Gastroesophageal sphincter (tissue), 4 donors: ENCODE measurements at regions not wholly inside any gene's neighbourhood (a gene's known extent, or its start where the extent isn't known, plus 50 kb on each side); places are given as distances from the start of the nearest gene placed in this dataset.

ENCODE experiments used
- ATAC-seq: fragments of 150-250 bp; one replicate; pipeline ENCODE4 v1.9.1; 2016; ENCODE audit warnings: mild to moderate bottlenecking, moderate library complexity
- H3K27ac ChIP-seq, 4 donors: fragments of 200-600 bp; sonication (generic) in 3 of 4; 1 replicate in 3 of 4; 2 replicates in 1 of 4; pipeline ENCODE4 v1.5.1; 2016 to 2019
- H3K27me3 ChIP-seq: fragments of 200-600 bp; sonication (generic); one replicate; pipeline ENCODE4 v1.5.1; 2019
- H3K36me3 ChIP-seq, 2 donors: fragments of 200-600 bp; sonication (generic); one replicate each; pipeline ENCODE4 v1.5.1; 2019; ENCODE audit warnings: control low read depth in 1 of 2
- H3K4me1 ChIP-seq, 3 donors: fragments of 200-600 bp; sonication (generic); 1 replicate in 2 of 3; 2 replicates in 1 of 3; pipeline ENCODE4 v1.5.1; 2016 to 2019; ENCODE audit warnings: control low read depth in 2 of 3
- H3K4me3 ChIP-seq, 2 donors: fragments of 200-600 bp; sonication (generic); one replicate each; pipeline ENCODE4 v1.5.1; 2019; ENCODE audit warnings: mild to moderate bottlenecking in 1 of 2, moderate library complexity in 1 of 2
- H3K9me3 ChIP-seq, 3 donors: fragments of 200-600 bp; sonication (generic); one replicate each; pipeline ENCODE4 v1.5.1; 2017 to 2019; ENCODE audit warnings: control low read depth in 2 of 3
- EP300 ChIP-seq: sonication (generic); formaldehyde crosslinking; IDR thresholded peaks from one replicate; pipeline ENCODE4 v1.6.1; 2017; ENCODE audit warnings: antibody characterized with exemption, mild to moderate bottlenecking
- POLR2A ChIP-seq, 2 donors: fragments of 450-650 bp; IDR thresholded peaks; one replicate each; pipeline ENCODE4 v1.6.1; 2017; ENCODE audit warnings: antibody characterized with exemption in 2 of 2, mild to moderate bottlenecking in 2 of 2, moderate library complexity in 1 of 2
- POLR2AphosphoS5 ChIP-seq: sonication (generic); formaldehyde crosslinking; IDR thresholded peaks from one replicate; pipeline ENCODE4 v1.6.1; 2017; ENCODE audit warnings: antibody characterized with exemption
- WGBS, 2 donors: methylation state at CpG; one replicate each; pipeline ENCODE4 v1.1.5; 2018; ENCODE audit warnings: low coverage in 1 of 2; 5-methylcytosine and 5-hydroxymethylcytosine counted together
- TF ChIP-seq, protein P1 (sequence below), 4 experiments: fragments of 200-600 bp in 2 of 4; fragments of 450-650 bp in 2 of 4; sonication (generic) in 1 of 4; IDR thresholded peaks; one replicate each; pipeline ENCODE4 v1.5.1; 2017 to 2019; ENCODE audit warnings: antibody characterized with exemption in 4 of 4, mild to moderate bottlenecking in 2 of 4, moderate library complexity in 2 of 4

DNA sequence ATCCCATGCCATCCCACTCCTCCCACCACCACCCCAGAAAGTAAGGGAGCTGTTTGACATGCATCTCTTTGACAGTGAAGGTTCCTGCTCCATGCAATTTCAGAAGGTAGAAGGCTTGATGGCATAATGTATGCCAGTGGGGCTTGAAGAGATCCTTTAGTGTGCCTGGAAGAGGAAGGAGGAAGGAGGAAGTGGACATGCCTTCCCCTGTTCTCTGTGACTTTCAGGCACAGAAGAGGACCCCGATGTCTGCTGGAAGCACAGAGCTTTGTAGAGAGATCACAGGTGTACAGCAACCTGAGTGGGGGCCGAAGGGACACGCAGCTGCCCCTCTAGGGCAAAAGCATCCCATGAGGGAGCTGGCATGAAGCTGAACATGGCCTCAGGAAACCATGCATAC is 171.6 kb downstream of the CD47 start:
- H3K4me3 ChIP-seq = no peak overlapping the region
- TF ChIP-seq EP300 = no peak
- TF ChIP-seq, protein P1, sequence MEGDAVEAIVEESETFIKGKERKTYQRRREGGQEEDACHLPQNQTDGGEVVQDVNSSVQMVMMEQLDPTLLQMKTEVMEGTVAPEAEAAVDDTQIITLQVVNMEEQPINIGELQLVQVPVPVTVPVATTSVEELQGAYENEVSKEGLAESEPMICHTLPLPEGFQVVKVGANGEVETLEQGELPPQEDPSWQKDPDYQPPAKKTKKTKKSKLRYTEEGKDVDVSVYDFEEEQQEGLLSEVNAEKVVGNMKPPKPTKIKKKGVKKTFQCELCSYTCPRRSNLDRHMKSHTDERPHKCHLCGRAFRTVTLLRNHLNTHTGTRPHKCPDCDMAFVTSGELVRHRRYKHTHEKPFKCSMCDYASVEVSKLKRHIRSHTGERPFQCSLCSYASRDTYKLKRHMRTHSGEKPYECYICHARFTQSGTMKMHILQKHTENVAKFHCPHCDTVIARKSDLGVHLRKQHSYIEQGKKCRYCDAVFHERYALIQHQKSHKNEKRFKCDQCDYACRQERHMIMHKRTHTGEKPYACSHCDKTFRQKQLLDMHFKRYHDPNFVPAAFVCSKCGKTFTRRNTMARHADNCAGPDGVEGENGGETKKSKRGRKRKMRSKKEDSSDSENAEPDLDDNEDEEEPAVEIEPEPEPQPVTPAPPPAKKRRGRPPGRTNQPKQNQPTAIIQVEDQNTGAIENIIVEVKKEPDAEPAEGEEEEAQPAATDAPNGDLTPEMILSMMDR (IDR thresholded peaks at IDR 0.05) = no peak
- no peaks in the 10 kb centered on the region for H3K36me3 ChIP-seq
- WGBS, 2 donors = 57% methylated on average over 1 of the region's 3 CpGs; no CpG with 5 or more reads in 1 of the 2 donors
- ATAC-seq = no peak
- no peaks in the 10 kb centered on the region for H3K4me1 ChIP-seq
- H3K27ac ChIP-seq = no peak overlapping the region
- no peaks in the 10 kb centered on the region for H3K27me3 ChIP-seq
- H3K9me3 ChIP-seq = no peaks in the 10 kb centered on the region

- H3K9me3 ChIP-seq = no peaks in the 10 kb centered on the region
- no peaks in the 10 kb centered on the region for H3K27me3 ChIP-seq
- no peak overlapping the region for H3K27ac ChIP-seq
- no peaks in the 10 kb centered on the region for H3K36me3 ChIP-seq
- no peak for ATAC-seq
- no peaks in the 10 kb centered on the region for H3K4me1 ChIP-seq
- H3K4me3 ChIP-seq = no peak overlapping the region
- TF ChIP-seq POLR2A (IDR thresholded peaks at IDR 0.05) = no peak
- no peak for TF ChIP-seq POLR2AphosphoS5
- TF ChIP-seq EP300 = no peak
- TF ChIP-seq, protein P1 (IDR thresholded peaks at IDR 0.05) = no peak
- 82 to 88% methylated on average over 3 to 6 of the region's 6 CpGs for WGBS, 2 donors
Observed at GRCh38 chr3:107916171-107916570, 174.7 kb downstream of the CD47 start.

DNA sequence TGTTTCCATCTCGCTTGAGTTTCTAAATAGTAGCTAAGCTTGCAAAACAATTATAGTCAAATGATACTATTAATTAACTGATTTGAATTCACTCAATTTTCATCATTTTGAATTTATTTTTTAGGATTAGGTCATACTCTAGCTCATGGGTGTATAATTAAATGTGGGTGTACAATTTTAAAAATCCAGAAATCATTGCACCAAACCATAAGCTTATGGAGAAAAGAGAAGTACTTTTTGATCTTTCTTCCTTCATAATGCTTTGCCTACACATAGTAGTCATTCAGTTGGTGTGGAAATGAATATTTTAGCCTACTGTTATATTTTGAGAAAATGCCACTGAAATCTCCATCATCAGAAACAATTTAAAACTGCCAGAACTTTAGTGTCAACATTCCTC is 175.1 kb downstream of the CD47 start:
- no peaks in the 10 kb centered on the region for H3K9me3 ChIP-seq
- H3K4me1 ChIP-seq = no peaks in the 10 kb centered on the region
- TF ChIP-seq, protein P1 (IDR thresholded peaks at IDR 0.05) = no peak
- no peak for TF ChIP-seq POLR2A (IDR thresholded peaks at IDR 0.05)
- no peak for TF ChIP-seq EP300
- no peak for TF ChIP-seq POLR2AphosphoS5
- no peak for ATAC-seq
- H3K36me3 ChIP-seq = no peaks in the 10 kb centered on the region
- WGBS, 2 donors = 92 to 93% methylated on average over 1 of the region's 1 CpG
- no peak overlapping the region for H3K4me3 ChIP-seq
- no peak overlapping the region for H3K27ac ChIP-seq
- no peaks in the 10 kb centered on the region for H3K27me3 ChIP-seq

- no peak for TF ChIP-seq EP300
- no peak for TF ChIP-seq POLR2AphosphoS5
- no peak for TF ChIP-seq POLR2A (IDR thresholded peaks at IDR 0.05)
- TF ChIP-seq, protein P1 (IDR thresholded peaks at IDR 0.05) = no peak
- no peaks in the 10 kb centered on the region for H3K36me3 ChIP-seq
- no peaks in the 10 kb centered on the region for H3K4me1 ChIP-seq
- H3K9me3 ChIP-seq = no peaks in the 10 kb centered on the region
- no peaks in the 10 kb centered on the region for H3K27me3 ChIP-seq
- no peak overlapping the region for H3K4me3 ChIP-seq
- no peak for ATAC-seq
- H3K27ac ChIP-seq = no peak overlapping the region
Observed at GRCh38 chr3:107913701-107914100, 177.1 kb downstream of the CD47 start.

DNA sequence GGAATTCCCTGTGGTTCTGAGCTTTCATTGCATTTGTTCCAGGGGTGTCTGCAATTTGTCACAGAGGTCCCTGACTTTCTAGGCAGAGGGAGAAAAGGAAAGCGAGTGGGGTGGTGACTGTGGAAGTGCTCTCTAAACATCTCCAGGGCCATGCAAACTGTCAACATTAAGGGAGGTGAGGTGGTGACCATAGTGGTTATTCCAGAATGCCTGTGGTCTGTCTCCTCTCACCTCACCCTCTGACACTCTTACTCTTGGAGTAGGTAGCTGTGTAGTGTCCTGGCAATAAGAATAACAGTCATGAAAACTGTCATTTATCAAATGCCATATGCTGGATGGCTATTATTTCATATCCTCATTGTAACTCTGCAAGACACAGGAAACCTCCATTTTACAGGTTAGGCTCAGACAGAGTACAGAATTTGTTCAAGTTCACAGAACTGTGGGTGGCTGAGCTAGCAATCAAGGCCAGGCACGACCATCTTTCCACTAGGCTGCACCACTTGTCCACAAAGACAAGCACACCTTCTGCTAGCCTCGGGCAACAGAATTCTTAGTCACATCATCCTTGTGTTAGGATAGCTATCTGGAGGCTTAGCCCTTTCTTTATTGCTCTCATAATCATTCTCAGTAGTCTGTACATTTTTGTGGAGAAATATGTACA is 179.4 kb downstream of the CD47 start:
- H3K36me3 ChIP-seq = no peaks in the 10 kb centered on the region
- no peaks in the 10 kb centered on the region for H3K9me3 ChIP-seq
- no peak overlapping the region for H3K4me3 ChIP-seq
- ATAC-seq = no peak
- WGBS, 2 donors = 45 to 58% methylated on average over 2 to 3 of the region's 3 CpGs
- H3K4me1 ChIP-seq = no peaks in the 10 kb centered on the region
- H3K27me3 ChIP-seq = no peaks in the 10 kb centered on the region
- no peak overlapping the region for H3K27ac ChIP-seq
- TF ChIP-seq, protein P1 (IDR thresholded peaks at IDR 0.05) = no peak
- TF ChIP-seq EP300 = no peak
- no peak for TF ChIP-seq POLR2AphosphoS5
- no peak for TF ChIP-seq POLR2A (IDR thresholded peaks at IDR 0.05)
